Cardiac fibroblast (primary cell): ENCODE measurements at regions not wholly inside any gene's neighbourhood (a gene's known extent, or its start where the extent isn't known, plus 50 kb on each side); places are given as distances from the start of the nearest gene placed in this dataset.

Source experiments
- DNase-seq, 2 donors: peaks; one replicate each; pipeline versions ENCODE4 v3.0.0 to v3.0.0-alpha.2; 2010; ENCODE audit warnings: low read depth in 2 of 2
- H3K4me3 ChIP-seq, 2 donors: replicated peaks in 1 of 2; 1 replicate in 1 of 2; 2 replicates in 1 of 2; pipeline ENCODE4 v1.5.1; 2011; ENCODE audit warnings: low read depth in 2 of 2, low read length in 2 of 2, mild to moderate bottlenecking in 2 of 2, moderate library complexity in 1 of 2
- TF ChIP-seq, protein P1 (sequence below): IDR thresholded peaks from one replicate; pipeline ENCODE4 v1.5.1; 2011; ENCODE audit warnings: low read depth, mild to moderate bottlenecking, low read length, inconsistent platforms

DNA sequence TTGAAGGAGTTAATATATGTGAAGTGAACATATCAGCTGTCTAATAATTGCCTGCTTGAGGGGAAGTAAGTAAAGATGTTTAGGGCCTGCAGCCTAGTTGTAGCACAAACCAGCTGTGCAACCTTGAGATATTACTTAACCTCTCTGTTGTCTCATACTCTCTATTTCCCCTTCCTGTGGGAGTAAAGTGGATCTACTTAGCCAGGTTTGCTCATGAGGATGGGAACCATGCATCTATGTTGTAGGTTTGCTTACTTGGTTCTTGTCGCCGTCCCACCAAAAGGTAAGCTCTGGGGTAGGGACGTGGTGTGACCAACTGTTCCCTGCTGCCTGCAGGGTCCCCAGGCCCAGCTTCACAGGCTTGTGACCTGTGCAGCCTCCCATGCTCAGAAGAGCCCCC is 362.7 kb upstream of the SULF2 start:
- no peak for DNase-seq
- TF ChIP-seq, protein P1, sequence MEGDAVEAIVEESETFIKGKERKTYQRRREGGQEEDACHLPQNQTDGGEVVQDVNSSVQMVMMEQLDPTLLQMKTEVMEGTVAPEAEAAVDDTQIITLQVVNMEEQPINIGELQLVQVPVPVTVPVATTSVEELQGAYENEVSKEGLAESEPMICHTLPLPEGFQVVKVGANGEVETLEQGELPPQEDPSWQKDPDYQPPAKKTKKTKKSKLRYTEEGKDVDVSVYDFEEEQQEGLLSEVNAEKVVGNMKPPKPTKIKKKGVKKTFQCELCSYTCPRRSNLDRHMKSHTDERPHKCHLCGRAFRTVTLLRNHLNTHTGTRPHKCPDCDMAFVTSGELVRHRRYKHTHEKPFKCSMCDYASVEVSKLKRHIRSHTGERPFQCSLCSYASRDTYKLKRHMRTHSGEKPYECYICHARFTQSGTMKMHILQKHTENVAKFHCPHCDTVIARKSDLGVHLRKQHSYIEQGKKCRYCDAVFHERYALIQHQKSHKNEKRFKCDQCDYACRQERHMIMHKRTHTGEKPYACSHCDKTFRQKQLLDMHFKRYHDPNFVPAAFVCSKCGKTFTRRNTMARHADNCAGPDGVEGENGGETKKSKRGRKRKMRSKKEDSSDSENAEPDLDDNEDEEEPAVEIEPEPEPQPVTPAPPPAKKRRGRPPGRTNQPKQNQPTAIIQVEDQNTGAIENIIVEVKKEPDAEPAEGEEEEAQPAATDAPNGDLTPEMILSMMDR, result no peak
- no peak overlapping the region for H3K4me3 ChIP-seq

DNA sequence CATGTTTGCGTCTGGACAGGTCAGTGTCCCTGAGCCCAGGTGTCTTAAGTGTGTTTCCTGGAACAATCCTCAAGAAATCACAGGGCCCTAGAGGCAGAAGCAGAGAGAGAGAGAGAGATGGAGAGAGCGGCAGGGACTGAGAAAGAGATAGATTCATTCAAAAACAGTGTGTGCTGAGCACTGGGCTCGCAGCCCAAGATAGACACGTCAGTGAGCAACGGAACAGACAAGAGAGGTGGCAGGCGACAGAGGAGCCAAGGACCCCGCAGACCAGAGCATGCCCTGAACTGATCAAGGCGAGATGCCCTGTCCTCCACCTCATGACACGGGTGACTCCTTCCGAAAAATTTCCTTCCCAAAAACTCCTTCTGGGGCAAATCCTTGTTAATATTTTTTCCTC is 362.0 kb upstream of the SULF2 start:
- no peak overlapping the region for H3K4me3 ChIP-seq
- TF ChIP-seq, protein P1, result no peak
- no peak for DNase-seq

DNA sequence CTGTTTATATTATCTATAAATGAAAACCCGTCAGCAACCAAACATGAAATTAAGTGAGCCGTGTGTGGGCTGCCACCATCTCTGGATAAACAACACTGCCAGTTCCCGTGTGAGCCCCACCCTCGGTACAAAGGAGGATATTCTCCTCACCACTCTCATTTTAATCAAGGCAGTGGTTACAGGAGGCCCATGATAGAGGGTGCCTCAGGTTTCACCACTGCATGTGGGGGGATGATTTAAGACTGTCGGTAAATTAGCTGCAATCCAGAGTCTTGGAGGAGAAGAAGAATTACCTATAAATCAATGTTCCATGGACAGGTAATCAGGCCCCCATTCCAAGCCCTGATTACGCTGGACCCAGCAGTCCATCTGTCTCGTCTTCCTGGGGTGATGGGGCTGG is 361.6 kb upstream of the SULF2 start:
- no peak overlapping the region for H3K4me3 ChIP-seq
- TF ChIP-seq, protein P1, result no peak
- DNase-seq, result no peak

DNA sequence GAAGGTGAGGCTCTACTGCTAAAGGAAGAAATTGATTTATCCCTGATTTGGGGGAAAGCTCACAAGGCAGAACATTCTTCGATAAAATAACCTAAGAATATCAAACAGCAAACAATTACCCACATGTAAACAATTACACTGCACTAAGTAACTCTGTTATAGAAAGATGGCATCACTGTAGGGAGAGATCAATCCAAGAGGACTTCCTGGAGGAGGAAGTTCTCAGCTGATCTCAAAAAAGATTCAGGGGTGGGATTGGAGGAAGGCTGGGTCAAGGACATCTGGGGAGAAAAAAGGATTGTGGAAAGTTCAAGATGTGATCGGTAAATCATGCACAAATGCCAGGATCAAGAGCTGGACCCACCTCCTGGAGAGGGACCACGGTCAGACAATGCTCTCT is 361.0 kb upstream of the SULF2 start:
- TF ChIP-seq, protein P1, result no peak
- DNase-seq, result no peak
- no peak overlapping the region for H3K4me3 ChIP-seq

DNA sequence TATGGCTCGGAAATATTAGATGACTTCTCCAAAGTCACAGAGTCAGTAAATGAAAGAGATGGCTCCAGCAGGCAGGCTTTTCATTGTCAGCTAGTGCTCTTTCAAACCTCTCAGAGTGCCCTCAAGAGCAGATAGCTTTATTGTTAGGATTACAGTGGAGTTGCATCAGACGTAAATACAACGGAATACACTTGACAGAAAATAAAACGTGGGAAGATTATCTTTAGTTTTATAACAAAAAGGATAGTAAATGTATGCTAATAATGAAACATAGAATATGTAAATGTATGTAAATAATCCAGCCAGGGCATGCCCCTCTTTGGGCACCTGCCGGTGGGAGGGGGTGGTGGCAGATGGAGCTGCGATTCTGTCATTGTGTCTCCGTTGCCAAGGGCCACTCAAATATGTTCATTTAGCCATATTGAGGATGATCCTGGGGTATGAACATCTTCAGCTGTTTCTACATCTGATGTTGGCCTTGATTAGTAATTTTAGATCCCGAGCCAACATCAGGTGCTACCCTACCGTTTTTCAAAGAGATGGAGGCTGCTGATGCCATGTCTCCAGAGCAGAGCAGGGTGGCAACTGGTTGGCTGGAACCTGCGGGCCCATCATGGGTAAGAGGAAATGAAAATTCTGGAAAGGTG is 358.3 kb upstream of the SULF2 start:
- TF ChIP-seq, protein P1, result no peak
- H3K4me3 ChIP-seq, result no peak overlapping the region
- no peak for DNase-seq

DNA sequence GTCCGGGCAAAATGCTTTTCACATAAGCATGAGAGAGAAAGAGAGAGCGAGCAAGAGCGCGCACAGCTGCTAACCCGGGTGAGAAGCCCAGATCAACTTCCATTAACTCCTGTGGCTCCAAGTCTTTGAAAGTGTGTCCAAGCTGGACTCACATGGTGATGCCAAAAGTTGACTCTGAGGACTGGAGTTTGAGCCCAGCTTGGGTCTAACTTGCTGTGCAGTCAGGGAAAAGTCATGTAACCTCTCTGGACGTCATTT is 357.2 kb upstream of the SULF2 start:
- TF ChIP-seq, protein P1, result no peak
- DNase-seq, result no peak
- no peak overlapping the region for H3K4me3 ChIP-seq
